HepG2 (cell line): ENCODE measurements at regions not wholly inside any gene's neighbourhood (a gene's known extent, or its start where the extent isn't known, plus 50 kb on each side); places are given as distances from the start of the nearest gene placed in this dataset.

Source experiments
- CHD2 ChIP-seq: IDR thresholded peaks from 2 replicates; pipeline ENCODE4 v1.6.1; 2011; ENCODE audit warnings: low read depth, low read length, improper control_type of control experiment
- HNRNPK ChIP-seq: fragments of 200-400 bp; formaldehyde crosslinking; IDR thresholded peaks from 2 replicates; pipeline ENCODE4 v1.6.1; 2018; ENCODE audit warnings: low read length, low read depth, moderate library complexity, mild to moderate bottlenecking; ENCODE audit not compliant: poor library complexity, severe bottlenecking

DNA sequence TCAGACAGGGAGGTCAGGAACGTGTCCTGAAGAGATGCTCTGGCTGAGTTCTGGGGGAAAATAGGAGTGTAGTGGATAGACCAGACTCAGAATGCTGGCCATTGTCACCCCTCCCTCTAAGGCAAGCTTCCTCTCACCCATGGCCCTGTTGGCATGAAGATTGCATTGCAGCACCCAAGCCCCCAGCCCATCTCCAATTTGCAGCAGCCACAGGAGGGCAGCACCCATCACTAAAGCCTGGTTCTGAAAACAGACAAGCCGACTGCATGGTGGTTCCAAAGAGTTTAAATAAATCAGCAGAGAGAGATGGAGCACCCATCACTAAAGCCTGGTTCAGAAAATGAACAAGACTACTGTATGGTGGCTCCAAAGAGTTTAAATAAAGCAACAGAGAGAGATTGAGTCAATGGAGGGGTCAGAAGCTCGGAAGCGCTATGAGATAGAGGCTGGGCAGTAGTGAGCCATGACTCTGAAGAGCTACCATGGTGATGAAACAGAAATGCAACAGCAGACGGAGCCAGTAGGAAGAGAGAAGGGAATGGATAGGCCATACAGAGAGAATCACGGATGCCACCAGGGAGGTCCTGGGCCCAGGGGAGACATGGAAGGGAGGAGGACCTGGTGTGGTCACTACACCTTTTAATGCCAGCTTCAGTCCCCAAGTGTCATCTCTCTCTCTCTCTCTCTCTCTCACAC, 237.9 kb upstream of the MYO3A start:
- TF ChIP-seq HNRNPK, result no peak
- TF ChIP-seq CHD2, result no peak
